SK-N-SH treated with all-trans-retinoic acid at 6 μM for 48 hours (cell line): ENCODE measurements at regions not wholly inside any gene's neighbourhood (a gene's known extent, or its start where the extent isn't known, plus 50 kb on each side); places are given as distances from the start of the nearest gene placed in this dataset.

Experiments used
- ATAC-seq: fragments of 200-7000 bp; cut with Tn5 transposase; 3 replicates; pipeline ENCODE4 v1.9.1; 2020; ENCODE audit warnings: mild to moderate bottlenecking, moderate library complexity
- ARNTL ChIP-seq: fragments of 450-650 bp; formaldehyde crosslinking; IDR thresholded peaks from 2 replicates; pipeline ENCODE4 v1.5.0; 2020; ENCODE audit warnings: low read depth, mild to moderate bottlenecking, moderate library complexity, borderline replicate concordance
- BACH2 ChIP-seq: fragments of 250-450 bp; sonication (Bioruptor Pico); IDR thresholded peaks from 2 replicates; pipeline ENCODE4 v1.9.0; 2021; ENCODE audit warnings: mild to moderate bottlenecking, borderline replicate concordance
- CSDC2 ChIP-seq: fragments of 250-450 bp; sonication (Bioruptor Pico); IDR thresholded peaks from 2 replicates; pipeline ENCODE4 v1.5.0; 2020; ENCODE audit warnings: mild to moderate bottlenecking, moderate library complexity
- CSRNP3 ChIP-seq: fragments of 250-450 bp; sonication (Bioruptor Pico); IDR thresholded peaks from 2 replicates; pipeline ENCODE4 v1.5.1; 2021; ENCODE audit warnings: mild to moderate bottlenecking, moderate library complexity
- GLIS3 ChIP-seq: fragments of 250-450 bp; sonication (Bioruptor Pico); IDR thresholded peaks from 2 replicates; pipeline ENCODE4 v1.5.0; 2020; ENCODE audit warnings: mild to moderate bottlenecking, moderate library complexity
- ISL1 ChIP-seq: fragments of 250-450 bp; sonication (Bioruptor Pico); IDR thresholded peaks from 2 replicates; pipeline ENCODE4 v2.1.2; 2022; ENCODE audit warnings: mild to moderate bottlenecking, moderate library complexity
- PATZ1 ChIP-seq: fragments of 250-450 bp; sonication (Bioruptor Pico); IDR thresholded peaks from 2 replicates; pipeline ENCODE4 v1.8.0; 2020; ENCODE audit warnings: mild to moderate bottlenecking, moderate library complexity, borderline replicate concordance
- POU6F1 ChIP-seq: fragments of 250-450 bp; sonication (Bioruptor Pico); IDR thresholded peaks from 2 replicates; pipeline ENCODE4 v1.8.0; 2021; ENCODE audit warnings: low read depth, mild to moderate bottlenecking, moderate library complexity, borderline replicate concordance
- PPARA ChIP-seq: fragments of 250-450 bp; sonication (Bioruptor Pico); IDR thresholded peaks from 2 replicates; pipeline ENCODE4 v1.5.0; 2020; ENCODE audit warnings: mild to moderate bottlenecking, borderline replicate concordance
- RARB ChIP-seq: fragments of 250-450 bp; sonication (Bioruptor Pico); IDR thresholded peaks from 2 replicates; pipeline ENCODE4 v1.8.0; 2021; ENCODE audit warnings: mild to moderate bottlenecking, moderate library complexity
- TCF4 ChIP-seq: fragments of 250-450 bp; sonication (Bioruptor Pico); IDR thresholded peaks from 2 replicates; pipeline ENCODE4 v1.8.0; 2021; ENCODE audit warnings: mild to moderate bottlenecking, moderate library complexity, borderline replicate concordance
- TOX ChIP-seq: fragments of 250-450 bp; sonication (Bioruptor Pico); IDR thresholded peaks from 2 replicates; pipeline ENCODE4 v1.8.0; 2021; ENCODE audit warnings: mild to moderate bottlenecking, moderate library complexity, borderline replicate concordance
- ZC3H10 ChIP-seq: fragments of 250-450 bp; sonication (Bioruptor Pico); IDR thresholded peaks from 2 replicates; pipeline ENCODE4 v1.5.1; 2021; ENCODE audit warnings: mild to moderate bottlenecking, moderate library complexity
- ZFP3 ChIP-seq: fragments of 250-450 bp; sonication (Bioruptor Pico); IDR thresholded peaks from 2 replicates; pipeline ENCODE4 v1.5.0; 2020; ENCODE audit warnings: mild to moderate bottlenecking, moderate library complexity
- ZFP30 ChIP-seq: fragments of 450-650 bp; formaldehyde crosslinking; IDR thresholded peaks from 2 replicates; pipeline ENCODE4 v1.5.0; 2022; ENCODE audit warnings: mild to moderate bottlenecking, moderate library complexity
- ZNF565 ChIP-seq: fragments of 450-650 bp; formaldehyde crosslinking; conservative IDR thresholded peaks from 2 replicates; pipeline ENCODE4 v1.5.0; 2020; ENCODE audit warnings: low read depth, mild to moderate bottlenecking, moderate library complexity
- ZNF70 ChIP-seq: fragments of 450-650 bp; formaldehyde crosslinking; IDR thresholded peaks from 2 replicates; pipeline ENCODE4 v1.5.0; 2020; ENCODE audit warnings: mild to moderate bottlenecking, moderate library complexity
- ZNF8 ChIP-seq: fragments of 450-650 bp; formaldehyde crosslinking; IDR thresholded peaks from 2 replicates; pipeline ENCODE4 v1.5.0; 2020; ENCODE audit warnings: mild to moderate bottlenecking, moderate library complexity

GRCh38 chr5:116675626-116675910 lies 100.9 kb upstream of the SEMA6A start (continued):
- TF ChIP-seq GLIS3 (CRISPR knock-in tag) = no peak
- TF ChIP-seq ZNF70 = no peak
- no peak for TF ChIP-seq POU6F1 (CRISPR knock-in tag)
- TF ChIP-seq, all 23 proteins: peak for 0

- no peak for ATAC-seq
- TF ChIP-seq POU6F1 (CRISPR knock-in tag) (no peak), ZNF8 (CRISPR knock-in tag) (no peak)
- TF ChIP-seq, all 23 proteins: peak for 0
Measured at GRCh38 chr5:116674881-116675625, 100.4 kb upstream of the SEMA6A start.

GRCh38 chr5:116673453-116673852 lies 98.8 kb upstream of the SEMA6A start:
- TF ChIP-seq TCF4 (CRISPR knock-in tag) (no peak), ARNTL (CRISPR knock-in tag) (no peak), GLIS3 (CRISPR knock-in tag) (no peak), POU6F1 (CRISPR knock-in tag) (no peak), ZFP30 (CRISPR knock-in tag) (no peak), ISL1 (CRISPR knock-in tag) (no peak), RARB (CRISPR knock-in tag) (no peak), ZFP3 (CRISPR knock-in tag) (no peak), ZNF8 (CRISPR knock-in tag) (no peak), PATZ1 (CRISPR knock-in tag) (no peak), CSRNP3 (no peak)
- ATAC-seq = no peak

GRCh38 chr5:116672203-116672602 lies 97.6 kb upstream of the SEMA6A start:
- TF ChIP-seq TCF4 (CRISPR knock-in tag) (no peak), RARB (CRISPR knock-in tag) (no peak), ZC3H10 (CRISPR knock-in tag) (no peak), TOX (no peak), ZNF8 (CRISPR knock-in tag) (no peak), POU6F1 (CRISPR knock-in tag) (no peak), CSRNP3 (no peak), ZFP3 (CRISPR knock-in tag) (no peak), ARNTL (CRISPR knock-in tag) (no peak), GLIS3 (CRISPR knock-in tag) (no peak), ZNF565 (no peak), ZFP30 (CRISPR knock-in tag) (no peak), CSDC2 (CRISPR knock-in tag) (no peak), PPARA (CRISPR knock-in tag) (no peak), BACH2 (no peak)
- ATAC-seq = no peak
